HG03565 (cell line): ENCODE measurements at regions not wholly inside any gene's neighbourhood (a gene's known extent, or its start where the extent isn't known, plus 50 kb on each side); places are given as distances from the start of the nearest gene placed in this dataset.
"Not testable (repeated sequence)": the region's sequence is repeated elsewhere in the genome, so short reads cannot be mapped to it uniquely, and the experiment has no call there.

ENCODE experiments used
- ATAC-seq: cut with Tn5 transposase; IDR thresholded peaks from one replicate; pipeline ENCODE4 v1.9.1; 2021; ENCODE audit warnings: mild to moderate bottlenecking, moderate library complexity; ENCODE audit not compliant: unreplicated experiment

DNA sequence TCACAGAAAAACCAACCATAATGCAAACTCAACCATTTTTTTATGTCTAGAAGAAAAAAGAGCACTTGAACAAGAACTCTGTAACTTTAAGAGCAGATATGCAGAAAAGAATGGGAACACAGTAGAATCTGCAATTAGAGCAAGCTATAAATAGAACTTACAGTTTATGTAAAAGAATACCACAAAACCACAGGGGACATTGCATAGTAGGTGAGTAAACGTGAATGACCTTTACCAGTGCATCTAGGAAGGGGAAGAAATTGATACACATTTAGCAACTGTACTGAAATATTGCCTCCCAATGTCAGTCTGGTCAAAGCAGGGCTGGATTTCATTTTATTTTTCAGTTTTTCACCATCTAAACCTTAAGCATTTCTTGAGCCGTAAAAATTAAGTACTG lies 242.2 kb upstream of the EDNRB start:
- peak; percentile 80 for ATAC-seq

DNA sequence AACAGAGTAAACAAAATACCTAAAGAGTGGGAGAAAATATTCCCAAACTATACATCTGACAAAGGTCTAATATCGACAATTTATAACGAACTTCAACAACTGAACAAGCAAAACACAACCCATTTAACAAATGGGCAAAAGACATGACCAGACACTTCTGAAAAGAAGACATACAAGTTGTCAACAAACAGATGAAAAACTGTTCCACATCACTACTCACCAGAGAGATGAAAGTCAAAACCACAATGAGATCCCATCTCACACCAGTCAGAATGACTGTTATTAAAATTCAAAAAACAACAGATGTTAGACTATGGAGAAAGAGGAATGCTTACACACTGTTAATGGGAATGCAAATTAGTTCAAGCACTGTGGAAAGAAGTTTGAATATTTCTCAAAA lies 233.8 kb upstream of the EDNRB start:
- no peak for ATAC-seq

DNA sequence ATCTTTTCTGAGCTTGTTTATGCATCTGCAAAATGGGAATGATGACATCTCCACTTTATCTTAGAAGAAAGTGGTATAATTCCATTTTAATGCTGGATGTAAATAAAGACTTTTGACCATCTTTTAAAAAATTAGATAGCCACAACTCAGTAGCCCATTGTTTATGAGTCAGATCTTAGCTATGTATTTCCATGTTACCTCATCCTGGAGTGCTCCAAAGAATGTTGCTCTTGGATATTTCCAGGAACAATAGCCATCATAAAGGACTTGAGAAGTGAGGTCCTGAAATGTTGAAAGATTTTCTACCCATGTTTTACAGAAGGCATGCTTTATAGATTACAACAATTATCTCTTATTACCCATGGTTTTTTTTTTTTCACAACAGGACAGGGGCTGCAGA lies 229.3 kb upstream of the EDNRB start:
- no peak for ATAC-seq

GRCh38 chr13:78145276-78145675 lies 226.6 kb upstream of the EDNRB start:
- ATAC-seq, result no peak

- ATAC-seq, result no peak
Observed at GRCh38 chr13:78139765-78140164, 221.1 kb upstream of the EDNRB start.

DNA sequence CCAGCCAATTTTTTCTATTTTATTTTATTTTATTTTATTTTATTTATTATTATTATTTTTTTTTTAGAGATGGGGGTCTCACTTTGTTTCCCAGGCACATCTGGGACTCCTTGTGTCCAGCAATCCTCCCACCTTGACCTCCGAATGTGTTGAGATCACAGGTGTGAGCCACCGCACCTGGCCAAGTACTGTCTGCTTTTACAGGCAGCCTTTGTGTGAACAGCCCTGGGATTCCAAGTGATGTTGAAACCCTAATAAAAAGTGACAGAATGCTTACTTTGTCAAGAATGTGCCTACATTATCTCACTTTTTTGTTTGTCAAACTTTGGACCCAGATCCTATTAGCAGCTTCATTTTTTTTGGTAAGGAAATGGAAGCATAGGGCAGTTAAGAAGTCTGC lies 220.1 kb upstream of the EDNRB start:
- no peak for ATAC-seq

- ATAC-seq, result peak; percentile 93
Observed at GRCh38 chr13:78137404-78138142, 218.9 kb upstream of the EDNRB start.

GRCh38 chr13:78136966-78137365 lies 218.3 kb upstream of the EDNRB start:
- ATAC-seq, result no peak

DNA sequence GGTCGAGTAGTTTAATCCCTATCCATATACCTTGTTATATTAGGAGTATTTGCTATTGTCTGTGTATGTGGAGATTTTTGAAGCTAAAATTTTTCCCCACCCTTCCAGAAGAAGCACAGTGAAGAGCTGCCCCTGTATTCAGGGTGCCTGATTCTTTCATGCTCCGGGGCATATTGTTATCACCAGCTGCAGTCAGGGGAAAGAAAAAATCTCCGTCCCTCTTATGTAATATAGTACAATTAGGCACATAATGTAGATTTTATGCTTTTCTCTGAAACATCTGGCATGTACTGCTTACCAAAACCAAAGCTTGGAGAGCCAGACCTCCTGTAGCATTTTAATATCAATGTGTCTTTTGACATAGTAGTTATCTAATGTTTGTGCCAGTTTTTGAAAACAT lies 214.9 kb upstream of the EDNRB start:
- no peak for ATAC-seq

GRCh38 chr13:78131811-78132210 lies 213.2 kb upstream of the EDNRB start:
- ATAC-seq, result no peak

- no peak for ATAC-seq
Observed at GRCh38 chr13:78131346-78131745, 212.7 kb upstream of the EDNRB start.

- no peak for ATAC-seq
Observed at GRCh38 chr13:78129823-78130222, 211.2 kb upstream of the EDNRB start.

DNA sequence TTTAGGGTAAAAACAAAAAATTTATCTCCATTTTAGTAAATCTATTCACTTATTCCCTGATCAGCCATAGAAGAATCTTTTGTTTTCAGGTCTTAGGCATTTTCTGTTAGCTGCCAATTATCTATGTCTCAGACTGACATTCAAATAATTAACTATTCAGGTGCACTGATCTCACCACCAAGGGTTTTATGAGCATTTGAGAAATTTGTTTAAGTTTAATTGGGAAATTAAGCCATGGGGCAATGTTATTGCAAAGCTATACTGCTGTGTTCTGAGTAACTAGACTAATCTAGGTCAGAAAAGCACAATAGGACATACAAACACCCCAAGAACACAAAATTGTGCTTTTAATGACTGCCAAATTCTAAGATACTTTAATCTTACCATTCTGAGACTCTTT lies 210.7 kb upstream of the EDNRB start:
- no peak for ATAC-seq

DNA sequence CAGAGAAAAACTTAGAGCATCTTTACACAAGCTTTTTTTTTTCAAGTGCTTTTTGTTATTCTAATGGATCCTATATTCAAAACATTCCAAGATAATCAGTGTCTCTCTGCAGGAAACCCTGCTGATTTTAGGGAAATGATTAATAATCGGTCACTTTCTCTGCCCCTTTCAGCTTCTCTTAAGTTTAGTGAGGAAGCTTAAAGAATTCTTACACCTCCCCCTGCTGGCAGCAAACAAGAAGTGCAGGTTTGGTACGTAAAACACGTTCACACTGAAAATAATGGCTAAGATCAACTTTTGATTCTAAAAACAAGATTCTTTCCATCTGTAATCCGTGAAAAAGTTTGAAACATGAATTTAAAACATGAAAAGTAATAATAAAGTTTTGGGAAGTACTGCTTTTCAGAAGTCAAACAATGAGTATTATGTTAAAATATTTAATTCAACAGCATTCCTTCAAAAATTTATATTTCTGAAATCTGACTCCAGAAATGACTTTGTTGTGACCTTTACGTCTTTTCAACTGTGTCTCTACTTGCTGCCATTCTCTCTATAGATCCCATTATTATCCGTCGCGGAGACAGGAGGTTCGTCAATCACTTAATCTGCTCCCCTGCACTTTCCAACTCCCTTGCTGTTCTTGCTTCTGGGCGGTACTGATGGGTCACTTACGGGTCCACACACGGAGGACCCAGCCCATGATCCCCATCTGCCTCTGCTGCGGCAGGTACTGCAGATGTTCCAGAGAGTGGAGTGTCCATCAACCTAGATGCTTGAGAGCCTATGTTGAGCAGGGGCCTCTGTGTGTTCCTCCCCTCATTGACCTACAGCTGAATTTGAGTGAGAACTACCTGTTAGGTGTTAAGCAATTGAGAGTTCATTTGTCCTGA lies 203.1 kb upstream of the EDNRB start:
- ATAC-seq, result peak; percentile 47

- ATAC-seq, result no peak
Observed at GRCh38 chr13:78121001-78121400, 202.4 kb upstream of the EDNRB start.

DNA sequence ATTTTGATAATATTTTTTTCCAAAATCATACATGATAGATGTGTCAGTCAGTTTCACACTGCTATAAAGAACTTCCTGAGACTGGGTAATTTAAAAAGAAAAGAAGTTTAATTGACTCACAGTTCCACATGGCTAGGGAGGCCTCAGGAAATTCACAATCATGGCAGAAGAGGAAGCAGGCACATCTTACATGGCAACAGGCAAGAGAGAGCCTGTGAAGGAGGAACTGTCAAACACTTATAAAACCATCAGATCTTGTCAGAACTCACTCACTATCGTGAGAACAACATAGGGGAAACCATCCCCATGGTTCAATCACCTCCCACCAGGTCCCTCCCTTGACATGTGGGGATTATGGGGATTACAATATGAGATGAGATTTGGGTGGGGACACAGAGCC lies 201.5 kb upstream of the EDNRB start:
- ATAC-seq, result not testable (repeated sequence)

GRCh38 chr13:78117070-78117469 lies 198.4 kb upstream of the EDNRB start:
- ATAC-seq, result not testable (repeated sequence)

DNA sequence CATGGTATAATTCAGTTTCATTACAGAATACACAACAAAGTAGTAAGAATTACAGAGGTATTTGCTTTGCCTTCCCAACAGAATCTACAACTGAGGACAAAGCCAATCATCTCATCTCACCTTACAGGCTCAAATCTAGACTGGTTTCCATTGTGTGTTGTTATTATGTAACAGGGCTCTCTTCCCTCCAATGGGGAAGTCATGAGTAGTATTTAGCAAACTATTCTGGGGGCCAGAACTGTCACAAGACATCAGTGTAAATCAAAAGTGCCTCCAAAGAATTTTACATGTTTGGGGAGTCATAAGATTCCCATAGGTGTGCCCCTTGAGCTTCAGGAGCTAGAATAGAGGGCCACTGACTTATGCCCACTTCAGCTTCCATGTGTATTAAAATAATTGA lies 187.0 kb upstream of the EDNRB start:
- no peak for ATAC-seq

DNA sequence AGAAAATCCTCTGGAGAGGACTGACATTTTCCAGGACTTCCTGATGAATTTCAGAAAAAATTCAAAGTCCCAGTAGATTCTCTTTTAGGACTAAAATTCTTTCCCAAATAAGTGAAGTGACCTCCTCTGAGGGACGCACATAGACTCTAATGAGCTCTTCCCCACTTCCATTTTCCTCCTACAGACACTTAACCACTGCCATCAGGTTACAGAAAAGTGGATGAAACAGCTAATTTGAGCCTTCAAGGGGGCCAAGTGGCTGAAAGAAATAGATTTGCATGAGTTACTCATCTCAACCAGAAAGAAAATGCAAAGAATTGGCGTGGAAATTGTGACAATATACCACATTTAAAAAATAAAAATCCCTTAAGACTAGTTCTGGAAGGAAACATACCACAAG lies 185.3 kb upstream of the EDNRB start:
- no peak for ATAC-seq

- ATAC-seq, result no peak
Observed at GRCh38 chr13:78102741-78103140, 184.1 kb upstream of the EDNRB start.

DNA sequence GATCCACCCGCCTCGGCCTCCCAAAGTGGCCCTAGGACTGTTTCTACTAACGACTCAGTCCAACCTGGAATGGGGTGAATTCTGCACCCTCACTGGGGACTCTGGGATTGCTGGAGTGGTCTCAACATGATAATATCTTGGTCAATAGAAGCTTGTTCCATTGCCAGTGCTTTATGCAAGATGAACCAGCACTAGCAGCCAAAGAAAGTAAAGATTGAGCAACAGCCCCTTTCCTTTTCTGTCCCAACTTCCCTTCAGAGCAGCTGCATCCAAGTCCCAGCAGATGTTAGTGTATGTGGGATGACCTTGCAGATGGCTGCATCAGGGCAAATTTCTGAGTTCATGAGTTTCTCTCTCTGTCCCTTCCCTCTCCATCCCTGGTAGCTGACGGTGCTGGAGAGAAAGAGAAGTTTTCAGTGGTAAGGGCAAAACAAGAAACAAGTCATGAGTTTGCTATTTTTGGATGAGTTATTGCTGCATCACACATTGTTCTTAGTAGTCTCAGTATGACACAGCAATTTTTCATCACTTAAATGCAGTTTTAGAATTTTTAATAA lies 183.6 kb upstream of the EDNRB start:
- peak; percentile 46 for ATAC-seq

DNA sequence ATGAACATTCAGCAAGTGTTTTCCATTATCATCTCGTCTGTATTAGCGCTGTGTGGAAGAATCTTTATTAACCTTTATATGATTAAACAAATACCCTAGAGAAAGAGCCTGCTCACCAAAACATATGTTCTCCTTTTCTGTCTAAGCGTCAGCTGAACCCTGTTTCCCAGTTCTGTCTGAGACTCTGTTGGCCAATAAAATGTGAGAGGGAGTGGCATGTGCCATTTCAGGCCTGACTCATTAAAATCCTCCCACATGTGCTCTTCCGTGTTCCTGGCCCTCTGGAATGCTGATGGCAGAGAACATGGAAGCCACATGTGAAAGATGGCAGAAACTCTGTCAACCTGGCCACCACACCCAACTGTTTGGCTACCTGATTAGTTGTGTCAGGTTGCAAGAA lies 181.9 kb upstream of the EDNRB start:
- no peak for ATAC-seq
